GM18907 (cell line): ENCODE measurements at regions not wholly inside any gene's neighbourhood (a gene's known extent, or its start where the extent isn't known, plus 50 kb on each side); places are given as distances from the start of the nearest gene placed in this dataset.

Experiments
- ATAC-seq: cut with Tn5 transposase; IDR thresholded peaks from one replicate; pipeline ENCODE4 v1.9.1; 2021; ENCODE audit warnings: mild to moderate bottlenecking, moderate library complexity; ENCODE audit not compliant: unreplicated experiment

DNA sequence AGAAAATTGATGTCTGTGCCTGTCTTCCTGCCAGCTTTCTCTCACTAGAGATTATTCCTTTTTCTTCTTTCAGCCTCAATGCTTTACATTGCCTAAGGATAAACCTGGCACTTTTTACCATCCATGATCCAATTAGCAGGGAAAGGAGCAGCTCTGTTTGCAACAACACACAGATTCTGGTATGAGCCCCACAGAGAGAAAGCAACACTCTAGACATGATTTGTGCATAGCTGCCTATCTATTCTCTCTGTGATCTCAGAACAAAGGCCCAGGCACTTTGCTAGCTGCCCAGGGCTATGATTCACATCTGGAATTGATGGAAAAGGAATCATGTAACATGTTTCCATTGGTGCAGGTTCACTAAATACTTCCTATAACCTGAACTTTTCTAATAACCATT lies 685.0 kb downstream of the ETS1 start:
- no peak for ATAC-seq

DNA sequence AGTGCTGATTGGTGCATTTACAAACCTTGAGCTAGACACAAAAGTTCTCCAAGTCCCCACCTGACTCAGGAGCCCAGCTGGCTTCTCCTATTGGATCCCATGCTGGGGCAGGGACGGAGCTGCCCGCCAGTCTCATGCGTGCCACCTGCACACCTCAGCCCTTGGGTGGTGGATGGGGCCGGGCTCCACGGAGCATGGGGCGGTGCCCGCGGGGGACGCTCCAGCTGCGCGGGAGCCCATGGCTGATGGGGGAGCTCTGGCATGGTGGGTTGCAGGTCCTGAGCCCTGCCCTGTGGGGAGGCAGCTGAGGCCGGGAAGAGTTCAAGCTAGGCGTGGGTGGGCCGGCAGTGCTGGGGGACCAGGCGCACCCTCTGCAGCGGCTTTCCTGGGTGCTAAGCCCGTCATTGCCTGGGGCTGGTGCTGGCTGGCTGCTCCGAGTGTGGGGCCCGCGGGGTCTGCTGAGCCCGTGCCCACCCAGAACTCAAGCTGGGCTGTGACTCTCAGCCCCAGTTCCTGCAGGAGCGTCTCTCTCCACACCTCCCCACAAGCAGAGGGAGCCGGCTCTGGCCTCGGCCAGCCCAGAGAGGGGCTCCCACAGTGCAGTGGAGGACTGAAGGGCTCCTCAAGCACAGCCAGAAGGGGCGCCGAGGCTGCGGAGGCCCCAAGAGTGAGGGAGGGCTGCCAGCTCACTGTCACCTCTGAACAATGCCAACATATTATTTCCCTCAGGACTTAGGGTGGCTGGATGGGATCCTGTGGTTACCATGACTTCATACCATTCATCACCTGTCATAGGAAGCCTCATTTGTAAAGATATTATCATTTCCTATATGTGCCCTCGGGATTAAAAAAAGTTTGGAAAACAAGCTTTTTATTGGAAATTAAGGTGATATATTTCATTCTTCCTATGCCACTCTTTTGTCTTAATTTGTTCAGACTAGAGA lies 688.7 kb downstream of the ETS1 start:
- ATAC-seq: no peak

DNA sequence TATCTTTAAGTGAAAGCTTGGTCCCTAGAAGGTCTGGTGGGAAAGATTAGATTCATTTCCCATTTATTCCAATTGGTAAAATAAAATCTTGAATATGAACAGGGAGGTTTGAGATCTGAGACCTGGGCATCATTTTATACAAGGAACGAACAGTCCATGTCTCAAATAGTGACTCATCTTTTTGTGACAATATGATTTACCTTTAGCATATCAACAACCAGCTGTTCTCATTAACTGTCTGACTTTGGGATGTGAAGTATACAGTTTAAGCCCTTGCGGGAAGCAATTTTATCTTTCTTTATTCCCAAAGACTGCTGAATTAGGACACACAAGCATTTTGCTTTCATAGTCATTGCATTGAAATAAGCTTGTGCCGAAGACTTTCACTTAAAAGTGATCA lies 691.6 kb downstream of the ETS1 start:
- no peak for ATAC-seq

DNA sequence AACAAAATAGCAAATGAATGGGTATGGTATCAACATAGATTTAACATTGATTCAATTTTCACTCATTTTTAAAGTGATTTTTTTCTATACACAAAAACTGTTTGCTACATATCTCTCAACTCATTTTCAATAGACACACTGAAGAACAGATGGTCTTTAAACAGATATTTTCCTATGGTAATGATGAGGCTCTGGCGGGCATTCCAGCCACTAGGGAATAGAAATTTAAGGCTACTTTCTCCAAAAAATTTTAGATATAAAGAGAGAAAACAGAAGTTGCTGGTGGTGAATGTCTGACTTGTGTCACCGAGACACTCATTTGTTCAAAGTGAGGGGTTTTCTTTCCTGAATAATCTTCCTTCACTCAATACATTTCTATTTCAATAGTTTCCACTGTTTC lies 693.0 kb downstream of the ETS1 start:
- no peak for ATAC-seq

DNA sequence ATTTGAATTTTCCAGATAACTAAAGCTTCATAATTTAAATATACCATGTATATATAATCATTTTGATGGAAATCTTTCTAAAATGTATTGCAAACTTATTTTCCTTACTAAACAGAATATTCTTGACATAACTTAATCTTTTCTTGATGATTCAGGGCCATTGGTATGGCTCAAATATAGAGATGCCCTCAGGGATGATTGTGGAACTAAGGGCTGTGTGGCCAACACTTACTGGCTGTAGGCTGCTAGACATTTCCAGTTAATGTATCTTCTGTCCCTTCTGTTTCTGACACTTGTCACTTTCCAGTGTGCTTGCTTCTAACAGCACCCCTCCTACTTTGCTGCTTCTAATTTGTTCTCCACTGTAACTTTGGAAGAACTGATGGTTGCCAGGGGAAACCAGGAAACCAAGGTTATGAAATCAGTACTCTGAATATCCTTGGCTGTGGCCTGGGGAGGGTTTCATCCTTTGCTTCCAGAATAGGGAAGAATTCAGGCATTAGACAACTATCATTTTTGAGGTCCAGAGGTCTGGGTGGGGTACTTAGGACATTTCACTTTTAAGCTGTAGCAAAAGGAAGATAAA lies 697.2 kb downstream of the ETS1 start:
- ATAC-seq: no peak

DNA sequence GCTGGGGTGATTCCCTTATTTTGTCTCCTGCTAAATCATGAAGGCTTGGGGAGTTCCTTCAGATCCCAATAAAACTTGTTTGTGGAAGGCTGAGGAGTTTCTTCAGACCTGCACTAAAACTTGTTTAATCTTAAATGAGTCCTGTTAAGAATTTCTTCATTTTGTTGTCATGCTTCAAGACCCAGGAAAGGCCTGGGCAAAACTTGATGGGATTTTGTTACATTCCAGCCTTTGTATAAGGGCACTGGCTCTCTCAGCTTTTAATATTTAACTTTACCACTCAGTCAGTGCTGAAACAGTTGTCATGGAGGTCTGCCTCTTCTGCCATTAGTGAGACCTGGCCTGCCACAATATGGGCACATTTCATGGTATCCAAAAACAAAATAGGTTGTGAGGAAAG lies 699.0 kb downstream of the ETS1 start:
- ATAC-seq: no peak

DNA sequence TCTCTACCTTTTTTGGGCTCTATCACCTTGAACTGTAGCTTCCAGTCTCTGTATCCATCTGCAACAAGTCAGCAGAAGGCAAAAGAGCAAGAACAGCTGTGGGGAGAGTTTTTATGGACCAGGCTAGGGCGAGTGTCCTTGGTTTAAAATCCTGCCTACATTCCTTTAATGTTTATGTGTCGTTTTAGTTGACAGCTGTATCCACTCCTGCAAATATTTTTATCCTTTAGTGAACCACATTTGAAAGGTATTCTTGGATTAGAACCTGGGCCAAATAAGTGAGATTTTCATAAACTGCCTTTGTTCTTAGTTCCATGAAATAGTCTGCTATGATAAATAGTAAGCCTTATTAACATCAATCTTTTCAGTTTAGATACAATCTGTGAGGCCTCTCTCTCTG lies 712.2 kb downstream of the ETS1 start:
- ATAC-seq: no peak

DNA sequence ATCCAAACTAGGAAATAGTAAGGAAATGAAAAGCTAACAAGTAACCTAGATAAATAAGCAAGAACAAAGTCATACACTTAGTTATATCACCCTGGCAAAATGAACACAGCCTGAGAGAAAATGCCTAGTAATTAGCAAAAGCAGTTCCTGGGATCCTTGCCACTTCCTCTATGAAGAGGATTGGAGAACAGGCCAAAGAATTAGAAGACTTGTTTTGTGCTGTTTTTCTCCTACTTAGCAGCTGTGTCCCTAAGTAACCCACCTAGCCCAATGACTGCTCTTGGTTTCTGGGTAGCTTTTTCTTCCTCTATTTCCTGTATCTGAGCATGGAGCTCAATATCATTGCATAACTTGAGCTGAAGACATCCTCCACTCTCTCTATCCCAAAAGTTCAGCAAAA lies 713.9 kb downstream of the ETS1 start:
- ATAC-seq: no peak

DNA sequence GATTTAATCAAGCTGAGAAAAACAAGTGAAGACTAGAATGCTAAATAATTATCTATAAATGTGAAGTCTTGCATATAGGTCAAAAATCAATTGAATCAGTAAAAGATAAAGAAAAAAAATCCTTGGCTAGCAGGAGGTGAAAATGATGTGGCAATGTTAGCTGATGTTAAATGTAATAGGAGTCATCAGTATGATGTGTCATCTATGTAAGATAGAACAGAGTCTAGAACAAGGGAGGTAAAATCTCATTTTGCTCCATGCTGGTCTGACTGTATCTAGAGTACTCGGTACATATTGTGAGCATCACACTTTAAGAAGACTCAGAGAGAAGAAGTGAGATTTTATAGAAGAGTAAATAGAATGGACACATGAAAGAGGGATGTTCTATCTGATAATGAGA lies 721.2 kb downstream of the ETS1 start:
- ATAC-seq: no peak

DNA sequence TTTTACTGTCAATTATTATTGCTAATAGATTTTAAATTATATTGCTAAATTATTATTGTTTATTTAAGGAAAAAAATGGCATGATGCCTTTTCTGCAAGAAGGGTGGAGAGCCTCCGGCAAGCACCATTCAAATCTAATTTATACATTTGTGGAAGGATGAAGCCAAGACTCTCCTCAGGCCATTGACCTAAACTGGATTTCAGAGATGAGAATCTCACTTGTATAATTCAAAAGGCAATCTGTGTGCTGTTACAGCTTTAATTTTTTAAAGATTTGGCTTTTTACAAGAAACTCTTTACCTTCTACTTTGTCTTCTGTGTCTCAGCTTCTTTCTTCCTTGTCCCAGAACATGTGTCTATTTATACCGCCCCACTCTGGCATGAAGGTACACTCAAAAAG lies 722.5 kb downstream of the ETS1 start:
- no peak for ATAC-seq

DNA sequence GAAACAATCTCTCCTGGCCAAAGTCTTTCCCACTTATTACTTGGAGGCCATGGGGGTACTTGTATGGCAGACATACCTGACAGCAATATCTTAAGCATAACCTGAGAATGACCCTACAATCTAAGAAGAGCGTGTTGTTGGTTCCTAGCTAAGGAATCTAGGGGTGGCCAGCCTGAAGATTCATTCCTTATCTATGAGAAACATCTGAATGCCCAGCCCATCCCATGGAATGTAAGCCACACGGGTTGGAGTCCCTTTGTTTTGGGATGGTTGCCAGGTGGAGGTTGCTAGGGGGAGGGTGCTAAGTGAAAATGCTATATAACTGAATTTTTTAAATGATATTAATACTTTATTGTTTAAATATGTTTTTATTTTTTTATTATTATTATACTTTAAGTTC lies 725.0 kb downstream of the ETS1 start:
- ATAC-seq: no peak

DNA sequence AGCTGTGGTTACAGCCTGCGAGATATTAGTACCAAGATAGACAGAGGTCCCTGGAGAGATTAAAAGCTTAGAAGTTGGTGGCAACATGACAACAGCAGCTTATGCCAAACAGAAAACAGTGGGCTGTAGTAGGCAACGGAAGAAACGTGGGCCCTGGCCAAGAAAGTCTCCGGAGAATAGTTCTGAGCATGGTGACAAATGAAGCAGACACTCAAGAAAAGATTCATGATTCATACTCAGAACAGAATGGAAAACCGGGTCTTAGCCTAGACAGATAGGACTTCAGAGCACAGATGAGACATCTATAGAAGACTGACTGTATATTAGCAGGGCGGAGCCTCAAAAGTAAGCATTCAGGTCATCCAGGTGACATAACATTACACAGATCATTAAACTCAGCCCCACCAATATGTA lies 727.4 kb downstream of the ETS1 start:
- no peak for ATAC-seq

DNA sequence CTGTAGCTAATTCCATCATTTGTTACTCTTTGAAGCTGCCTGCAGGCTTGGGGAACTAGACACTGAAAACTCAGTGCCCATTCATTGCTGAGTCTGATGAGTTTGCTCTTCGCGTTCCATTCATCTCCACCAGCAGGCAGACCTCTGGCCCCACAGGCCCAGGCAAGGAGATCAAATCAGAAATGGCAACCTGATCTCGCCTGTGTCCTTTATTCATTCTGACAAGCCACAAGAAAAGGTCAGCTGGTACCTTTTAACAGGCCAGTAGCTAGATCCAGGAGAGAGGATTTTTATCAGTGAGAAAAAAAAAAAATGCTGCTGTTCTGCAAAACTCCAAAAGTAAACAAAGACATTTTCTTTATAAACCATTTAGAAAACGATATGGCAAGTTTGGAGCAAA lies 742.5 kb downstream of the ETS1 start:
- ATAC-seq: no peak

DNA sequence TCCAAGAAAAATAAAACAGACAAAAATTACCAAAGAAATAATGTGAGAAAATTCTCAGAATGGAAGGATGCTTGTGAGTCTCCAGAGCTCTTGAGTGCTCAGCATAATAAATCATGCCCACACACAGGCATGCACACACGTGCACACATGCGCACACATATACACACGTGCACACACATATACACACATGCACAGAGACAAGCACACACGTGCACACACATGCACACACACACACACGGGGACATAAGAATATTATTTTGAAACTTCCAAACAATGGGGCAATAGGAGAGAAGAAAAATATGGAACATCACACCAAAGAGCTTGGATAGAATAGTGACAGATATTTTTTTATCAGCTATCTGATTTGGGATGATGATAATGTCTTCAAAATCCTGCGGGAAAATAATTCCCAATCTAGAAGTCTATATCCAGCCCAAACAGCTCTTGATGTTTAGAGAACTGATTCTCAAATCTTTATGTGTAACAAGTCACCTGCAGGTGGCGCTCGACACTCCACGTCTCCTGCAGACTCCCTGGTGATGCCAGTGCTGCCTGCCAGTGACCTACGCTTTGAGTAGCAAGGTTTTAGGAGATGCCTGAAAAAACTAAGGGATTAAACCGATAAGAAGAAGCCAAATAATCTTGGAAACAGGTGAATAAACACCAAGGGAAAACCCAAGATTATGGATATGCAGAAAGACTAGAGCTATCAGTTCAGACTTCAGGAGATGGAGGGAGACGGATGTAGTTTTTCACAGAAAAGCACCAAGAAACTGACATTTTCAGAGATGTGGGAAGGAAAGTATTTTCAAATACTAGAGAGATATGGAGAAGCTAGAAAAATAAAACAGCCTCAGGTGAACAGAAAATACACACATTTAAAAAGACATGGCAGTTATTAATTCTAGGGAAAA lies 743.6 kb downstream of the ETS1 start:
- peak; percentile 69 for ATAC-seq

DNA sequence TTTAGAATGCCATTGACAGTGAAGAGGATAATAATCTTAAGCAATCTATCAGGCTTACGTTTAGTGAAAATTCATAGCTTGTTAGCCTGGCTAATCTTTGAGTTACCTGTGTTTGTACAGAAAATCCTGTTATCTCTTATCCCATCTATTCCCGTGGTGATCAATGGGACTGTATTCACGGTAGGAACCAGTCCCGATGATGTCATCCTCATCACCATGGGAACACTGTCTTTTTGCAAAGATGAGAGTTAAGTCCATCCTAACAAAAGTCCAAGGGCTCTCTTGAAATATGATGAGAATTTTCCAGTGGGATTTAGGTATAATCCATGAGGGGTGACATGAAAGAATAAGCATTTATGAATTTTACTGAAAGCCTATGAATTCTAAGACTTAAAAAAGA lies 762.2 kb downstream of the ETS1 start:
- no peak for ATAC-seq

DNA sequence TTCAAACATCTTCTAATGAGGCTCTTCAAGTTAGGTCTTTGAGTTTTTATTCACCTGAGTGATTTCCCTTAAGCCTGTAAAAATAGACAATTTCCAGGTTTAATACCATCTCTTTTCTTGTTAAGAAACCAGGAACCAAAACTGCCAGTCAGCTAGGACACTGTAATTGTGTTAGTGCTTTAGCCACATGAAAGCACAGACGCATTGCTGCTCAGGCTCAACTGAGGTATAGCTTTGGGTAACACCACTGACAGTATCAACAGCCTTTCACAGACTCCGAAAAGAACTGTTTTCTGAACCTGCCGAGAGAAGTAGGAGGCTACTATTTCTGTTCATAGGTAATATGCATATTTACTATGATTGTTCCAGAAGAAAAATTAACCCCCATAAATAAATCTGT lies 768.7 kb downstream of the ETS1 start:
- no peak for ATAC-seq

DNA sequence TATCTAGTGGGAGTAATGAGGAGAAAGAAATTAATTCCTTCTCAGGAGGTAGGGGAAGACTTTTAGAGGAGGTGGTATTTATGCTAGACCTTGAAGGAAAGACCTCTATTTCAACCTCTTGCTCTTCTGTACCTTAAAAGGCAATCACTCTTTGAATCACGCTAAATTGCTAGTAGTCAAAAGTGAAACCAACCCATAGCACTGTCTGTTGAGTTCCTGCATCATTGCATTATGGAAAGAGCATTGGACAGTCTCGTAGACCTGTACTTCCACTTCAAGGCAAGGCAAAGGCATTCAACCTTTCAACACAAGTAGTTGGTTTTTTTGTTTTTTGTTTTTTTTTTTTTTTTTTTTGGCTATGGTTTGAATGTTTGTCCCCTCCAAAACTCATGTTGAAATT lies 770.4 kb downstream of the ETS1 start:
- no peak for ATAC-seq

DNA sequence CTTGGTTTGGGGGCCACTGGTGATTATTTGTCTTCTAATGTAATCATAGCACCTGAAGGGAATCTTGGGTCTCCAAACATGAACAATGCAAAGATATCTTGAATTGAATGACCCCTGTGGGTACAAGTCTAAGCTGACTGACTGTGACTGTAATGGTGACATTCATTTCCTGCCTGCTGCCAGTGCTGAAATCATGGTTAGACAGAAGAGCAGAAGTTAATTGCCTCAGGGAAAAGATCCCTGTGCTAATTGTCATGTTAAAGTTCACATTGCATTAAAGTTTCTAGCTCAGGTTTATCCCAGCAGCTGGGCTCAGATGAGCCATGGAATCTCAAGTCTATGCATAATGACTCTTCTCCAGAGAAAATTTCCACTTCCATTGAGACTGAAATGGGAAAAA lies 772.0 kb downstream of the ETS1 start:
- ATAC-seq: no peak

DNA sequence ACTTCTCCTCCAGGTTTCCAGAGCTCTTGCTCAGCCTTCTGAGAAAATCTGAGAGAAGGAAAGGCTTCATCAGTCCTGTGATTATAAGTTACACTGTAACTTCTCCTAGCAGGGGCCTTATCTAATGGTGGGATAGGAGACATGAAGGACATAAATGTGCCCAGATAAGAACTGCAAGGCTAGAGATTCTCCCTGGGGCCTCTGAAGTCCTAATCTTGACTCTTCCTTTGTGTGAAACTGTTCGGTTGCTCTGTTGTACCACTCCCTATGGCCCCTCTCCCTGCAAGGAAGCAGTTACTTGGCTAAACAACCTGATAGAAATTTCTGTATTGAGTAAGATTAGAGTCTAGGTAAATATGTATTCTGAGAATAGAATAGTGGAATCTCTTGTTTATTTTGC lies 780.9 kb downstream of the ETS1 start:
- no peak for ATAC-seq

DNA sequence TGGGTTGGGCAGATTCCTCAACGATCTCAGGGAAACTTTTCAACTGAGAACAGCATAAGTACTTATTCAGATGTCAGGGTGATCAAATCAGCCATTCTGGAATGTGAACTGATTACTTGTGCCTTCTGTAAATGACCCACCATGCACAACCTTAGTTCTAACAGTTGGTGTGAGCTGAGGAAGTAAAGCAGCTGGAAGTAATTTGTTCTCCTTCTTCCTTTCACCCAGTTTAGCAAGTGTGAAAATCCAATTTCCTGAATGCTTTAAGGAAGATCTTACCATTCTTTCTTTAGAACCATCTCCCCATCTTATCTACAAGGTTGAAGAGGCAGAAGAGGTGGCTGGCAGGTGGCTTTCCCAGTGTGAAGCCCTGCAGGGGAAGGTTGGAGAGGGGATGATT lies 781.6 kb downstream of the ETS1 start:
- no peak for ATAC-seq

DNA sequence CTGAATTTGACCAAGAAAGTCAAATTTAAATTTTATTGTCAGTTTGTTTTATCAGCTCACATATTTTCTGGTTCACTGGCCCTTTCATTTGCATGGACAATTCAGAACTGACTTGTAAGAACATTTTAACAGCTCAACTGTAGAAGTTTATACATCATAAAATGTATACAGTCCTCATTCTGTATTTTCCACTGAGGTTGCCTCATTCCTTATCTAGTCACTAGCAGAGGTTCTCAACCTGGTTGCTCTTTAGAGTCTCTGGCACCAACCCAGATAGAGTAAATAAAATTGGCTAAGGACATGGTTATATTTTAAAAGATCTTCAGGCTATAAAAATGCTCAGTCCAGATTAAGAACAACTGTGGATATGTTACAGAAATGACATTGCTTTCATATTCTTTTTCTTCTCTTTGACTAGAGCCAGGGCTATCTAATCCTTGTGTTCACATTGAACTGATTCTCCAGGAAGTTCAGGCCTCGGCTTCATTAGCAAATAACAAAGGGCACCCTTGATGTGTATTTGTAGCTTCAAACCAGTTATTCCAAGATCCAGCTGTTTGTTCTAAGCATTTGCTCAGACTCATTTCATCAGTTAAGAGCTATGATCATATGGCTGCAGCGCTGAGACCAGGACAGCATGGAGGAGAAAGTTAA lies 782.5 kb downstream of the ETS1 start:
- no peak for ATAC-seq
